ENCODE measurements at regions not wholly inside any gene's neighbourhood (a gene's known extent, or its start where the extent isn't known, plus 50 kb on each side); places are given as distances from the start of the nearest gene placed in this dataset.

DNA sequence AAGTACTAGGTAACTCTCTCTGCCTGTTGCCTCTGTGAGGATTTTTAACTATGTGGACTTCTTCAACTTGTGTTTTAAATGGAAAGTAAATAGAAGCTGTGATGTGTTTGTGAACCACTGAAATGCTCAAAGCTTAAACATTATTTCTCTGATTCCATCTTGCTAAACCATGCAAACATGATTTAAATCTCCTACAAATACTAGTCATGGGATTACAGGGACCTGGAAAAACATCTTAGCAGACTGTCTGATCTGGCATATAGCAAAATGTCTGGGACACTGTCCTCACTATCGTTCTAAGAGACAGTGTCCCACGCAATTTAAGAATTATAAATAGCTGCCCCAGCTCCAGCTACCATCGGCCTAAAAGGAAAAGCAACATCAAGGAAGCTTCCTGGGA is 914.5 kb upstream of the FAT3 start:
- TF ChIP-seq, protein P1, sequence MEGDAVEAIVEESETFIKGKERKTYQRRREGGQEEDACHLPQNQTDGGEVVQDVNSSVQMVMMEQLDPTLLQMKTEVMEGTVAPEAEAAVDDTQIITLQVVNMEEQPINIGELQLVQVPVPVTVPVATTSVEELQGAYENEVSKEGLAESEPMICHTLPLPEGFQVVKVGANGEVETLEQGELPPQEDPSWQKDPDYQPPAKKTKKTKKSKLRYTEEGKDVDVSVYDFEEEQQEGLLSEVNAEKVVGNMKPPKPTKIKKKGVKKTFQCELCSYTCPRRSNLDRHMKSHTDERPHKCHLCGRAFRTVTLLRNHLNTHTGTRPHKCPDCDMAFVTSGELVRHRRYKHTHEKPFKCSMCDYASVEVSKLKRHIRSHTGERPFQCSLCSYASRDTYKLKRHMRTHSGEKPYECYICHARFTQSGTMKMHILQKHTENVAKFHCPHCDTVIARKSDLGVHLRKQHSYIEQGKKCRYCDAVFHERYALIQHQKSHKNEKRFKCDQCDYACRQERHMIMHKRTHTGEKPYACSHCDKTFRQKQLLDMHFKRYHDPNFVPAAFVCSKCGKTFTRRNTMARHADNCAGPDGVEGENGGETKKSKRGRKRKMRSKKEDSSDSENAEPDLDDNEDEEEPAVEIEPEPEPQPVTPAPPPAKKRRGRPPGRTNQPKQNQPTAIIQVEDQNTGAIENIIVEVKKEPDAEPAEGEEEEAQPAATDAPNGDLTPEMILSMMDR (IDR thresholded peaks at IDR 0.05), result no peak
- no peak for TF ChIP-seq POLR2A (IDR thresholded peaks at IDR 0.05)
